ENCODE measurements at regions not wholly inside any gene's neighbourhood (a gene's known extent, or its start where the extent isn't known, plus 50 kb on each side); places are given as distances from the start of the nearest gene placed in this dataset.

GRCh38 chr12:114780746-114781399 is 96.9 kb upstream of the TBX3 start (continued):
- no peak for TF ChIP-seq CHD7 (IDR thresholded peaks at IDR 0.05; ENCODE audit: insufficient replicate concordance, low read length)
- no peak for TF ChIP-seq NRF1 (IDR thresholded peaks at IDR 0.05; ENCODE audit: low read depth, low read length)
- TF ChIP-seq CBX5 (IDR thresholded peaks at IDR 0.05; ENCODE audit: low read depth, low read length) = no peak
- no peak for TF ChIP-seq SRF (IDR thresholded peaks at IDR 0.05; ENCODE audit: low read depth, low read length)

Data from H1 (cell line).